ENCODE measurements at regions not wholly inside any gene's neighbourhood (a gene's known extent, or its start where the extent isn't known, plus 50 kb on each side); places are given as distances from the start of the nearest gene placed in this dataset.

GRCh38 chr2:107312240-107312639 is 426.3 kb upstream of the ST6GAL2 start:
- no peaks in the 10 kb centered on the region for H3K36me3 ChIP-seq (ENCODE audit: control insufficient read depth, insufficient read depth, low read length)
- ChIA-PET POLR2A (no interaction called here), CTCF (no interaction called here)
- intact Hi-C loops (cut with micrococcal nuclease; ENCODE audit: unreplicated experiment) = no loop called here
- H3K9me3 Mint-ChIP-seq (ENCODE audit: unreplicated experiment) = peaks cover 10% of the 10 kb centered on the region
- H3K4me1 Mint-ChIP-seq (ENCODE audit: low read depth, unreplicated experiment) = no peaks in the 10 kb centered on the region
- H3K4me1 ChIP-seq = no peaks in the 10 kb centered on the region
- H3K36me3 Mint-ChIP-seq (ENCODE audit: insufficient read depth, unreplicated experiment) = no peaks in the 10 kb centered on the region
- no peak overlapping the region for H3K4me3 Mint-ChIP-seq (ENCODE audit: unreplicated experiment)
- TF ChIP-seq CTCF (IDR thresholded peaks at IDR 0.05; ENCODE audit: insufficient read depth in 1 of 2, low read depth in 1 of 2, low read length in 1 of 2, severe bottlenecking in 1 of 2, unreplicated experiment in 1 of 2) = no peak
- no peak overlapping the region for H3K27ac Mint-ChIP-seq (ENCODE audit: unreplicated experiment)
- peaks cover 3% of the 10 kb centered on the region for H3K27me3 Mint-ChIP-seq (ENCODE audit: insufficient read depth, unreplicated experiment)
- DNase-seq = no peak
- BruUV-seq (replicated peaks) = no TSS peak
- H3K9me3 ChIP-seq = no peaks in the 10 kb centered on the region; the same call in 1 of the 2 replicates
- H3K27me3 ChIP-seq (replicated peaks; ENCODE audit: control insufficient read depth, insufficient read depth, low read length) = no peaks in the 10 kb centered on the region
- no peak overlapping the region for H3K4me3 ChIP-seq (ENCODE audit: low read depth, low read length)

- Mint-ChIP-seq H3K4me3 (ENCODE audit: unreplicated experiment) (no peak overlapping the region), H3K9me3 (ENCODE audit: unreplicated experiment) (peaks cover 10% of the 10 kb centered on the region), H3K27ac (ENCODE audit: unreplicated experiment) (no peak overlapping the region), H3K27me3 (ENCODE audit: insufficient read depth, unreplicated experiment) (no peaks in the 10 kb centered on the region), H3K4me1 (ENCODE audit: low read depth, unreplicated experiment) (no peaks in the 10 kb centered on the region), H3K36me3 (ENCODE audit: insufficient read depth, unreplicated experiment) (no peaks in the 10 kb centered on the region)
- CTCF ChIA-PET = no interaction called here
- intact Hi-C loops (cut with micrococcal nuclease; ENCODE audit: unreplicated experiment) = no loop called here
- no peaks in the 10 kb centered on the region; the same call in 1 of the 2 replicates for H3K9me3 ChIP-seq
- TF ChIP-seq CTCF (IDR thresholded peaks at IDR 0.05; ENCODE audit: insufficient read depth in 1 of 2, low read depth in 1 of 2, low read length in 1 of 2, severe bottlenecking in 1 of 2, unreplicated experiment in 1 of 2) = no peak
- no peak overlapping the region for H3K4me3 ChIP-seq (ENCODE audit: low read depth, low read length)
- no TSS peak for BruUV-seq (replicated peaks)
- no peaks in the 10 kb centered on the region for H3K36me3 ChIP-seq (ENCODE audit: control insufficient read depth, insufficient read depth, low read length)
- POLR2A ChIA-PET = no interaction called here
- no peaks in the 10 kb centered on the region for H3K4me1 ChIP-seq
- DNase-seq = no peak
- no peaks in the 10 kb centered on the region for H3K27me3 ChIP-seq (replicated peaks; ENCODE audit: control insufficient read depth, insufficient read depth, low read length)
Measured at GRCh38 chr2:107313316-107313715, 427.3 kb upstream of the ST6GAL2 start.

GRCh38 chr2:107320881-107321280 is 434.9 kb upstream of the ST6GAL2 start:
- no peaks in the 10 kb centered on the region for H3K9me3 Mint-ChIP-seq (ENCODE audit: unreplicated experiment)
- no peak for TF ChIP-seq CTCF (IDR thresholded peaks at IDR 0.05; ENCODE audit: insufficient read depth in 1 of 2, low read depth in 1 of 2, low read length in 1 of 2, severe bottlenecking in 1 of 2, unreplicated experiment in 1 of 2)
- CTCF ChIA-PET = no interaction called here
- intact Hi-C loops (cut with micrococcal nuclease; ENCODE audit: unreplicated experiment) = no loop called here
- Histone ChIP-seq H3K36me3 (ENCODE audit: control insufficient read depth, insufficient read depth, low read length) (no peaks in the 10 kb centered on the region), H3K9me3 (no peaks in the 10 kb centered on the region), H3K4me1 (no peaks in the 10 kb centered on the region), H3K27me3 (replicated peaks; ENCODE audit: control insufficient read depth, insufficient read depth, low read length) (no peaks in the 10 kb centered on the region), H3K4me3 (ENCODE audit: low read depth, low read length) (no peak overlapping the region)
- H3K4me3 Mint-ChIP-seq (ENCODE audit: unreplicated experiment) = no peak overlapping the region
- POLR2A ChIA-PET = interaction anchor here (0.6 kb wide), 1 partner anchor 281 kb away, joined by 3 read pairs; no protein-coding TSS in a partner anchor
- BruUV-seq (replicated peaks) = no TSS peak
- H3K27me3 Mint-ChIP-seq (ENCODE audit: insufficient read depth, unreplicated experiment) = no peaks in the 10 kb centered on the region
- no peaks in the 10 kb centered on the region for H3K36me3 Mint-ChIP-seq (ENCODE audit: insufficient read depth, unreplicated experiment)
- no peak for DNase-seq
- no peaks in the 10 kb centered on the region for H3K4me1 Mint-ChIP-seq (ENCODE audit: low read depth, unreplicated experiment)
- no peak overlapping the region for H3K27ac Mint-ChIP-seq (ENCODE audit: unreplicated experiment)
